Right atrium auricular region (tissue), 2 donors: ENCODE measurements at regions not wholly inside any gene's neighbourhood (a gene's known extent, or its start where the extent isn't known, plus 50 kb on each side); places are given as distances from the start of the nearest gene placed in this dataset.

Experiments used
- DNase-seq: peaks from one replicate; pipeline ENCODE4 v3.0.0-alpha.2; 2019; ENCODE audit warnings: low spot score
- H3K27ac ChIP-seq, 2 donors: fragments of 200-600 bp; sonication (generic); 1 replicate in 1 of 2; 2 replicates in 1 of 2; pipeline ENCODE4 v1.5.1; 2016 to 2019
- H3K27me3 ChIP-seq, 2 donors: fragments of 200-600 bp; sonication (generic); one replicate each; pipeline versions ENCODE4 v1.5.1 to v1.6.0; 2017 to 2019
- H3K36me3 ChIP-seq: fragments of 200-600 bp; sonication (generic); one replicate; pipeline ENCODE4 v1.5.1; 2016
- H3K4me1 ChIP-seq, 2 donors: fragments of 200-600 bp; sonication (generic); one replicate each; pipeline versions ENCODE4 v1.5.1 to v1.6.0; 2017 to 2019
- H3K4me3 ChIP-seq, 2 donors: fragments of 200-600 bp; sonication (generic); 1 replicate in 1 of 2; 2 replicates in 1 of 2; pipeline ENCODE4 v1.5.1; 2017 to 2019; ENCODE audit warnings: mild to moderate bottlenecking in 1 of 2, moderate library complexity in 1 of 2
- H3K9me3 ChIP-seq, 2 donors: fragments of 200-600 bp; sonication (generic); one replicate each; pipeline ENCODE4 v1.5.1; 2019
- CTCF ChIP-seq, 2 donors: fragments of 200-600 bp; sonication (generic); IDR thresholded peaks; one replicate each; pipeline ENCODE4 v1.5.1; 2019; ENCODE audit warnings: antibody characterized with exemption in 2 of 2

GRCh38 chr5:91910655-91911054 is 527.5 kb upstream of the ARRDC3 start:
- no peak for TF ChIP-seq CTCF (IDR thresholded peaks at IDR 0.05)
- Histone ChIP-seq H3K27me3 (no peaks in the 10 kb centered on the region), H3K9me3 (no peaks in the 10 kb centered on the region), H3K36me3 (no peaks in the 10 kb centered on the region), H3K27ac (no peak overlapping the region), H3K4me3 (no peak overlapping the region), H3K4me1 (no peaks in the 10 kb centered on the region)
- no peak for DNase-seq

GRCh38 chr5:91910247-91910646 is 527.1 kb upstream of the ARRDC3 start:
- Histone ChIP-seq H3K36me3 (no peaks in the 10 kb centered on the region), H3K4me3 (no peak overlapping the region), H3K27me3 (no peaks in the 10 kb centered on the region), H3K27ac (no peak overlapping the region), H3K4me1 (no peaks in the 10 kb centered on the region), H3K9me3 (no peaks in the 10 kb centered on the region)
- TF ChIP-seq CTCF (IDR thresholded peaks at IDR 0.05), result no peak
- no peak for DNase-seq

GRCh38 chr5:91906494-91906893 is 523.4 kb upstream of the ARRDC3 start:
- no peak for DNase-seq
- TF ChIP-seq CTCF (IDR thresholded peaks at IDR 0.05), result no peak
- Histone ChIP-seq H3K4me3 (no peak overlapping the region), H3K27me3 (no peaks in the 10 kb centered on the region), H3K9me3 (no peaks in the 10 kb centered on the region), H3K27ac (no peak overlapping the region), H3K36me3 (no peaks in the 10 kb centered on the region), H3K4me1 (no peaks in the 10 kb centered on the region)

- no peaks in the 10 kb centered on the region for H3K9me3 ChIP-seq
- H3K27ac ChIP-seq, result no peak overlapping the region
- no peak overlapping the region for H3K4me3 ChIP-seq
- no peaks in the 10 kb centered on the region for H3K4me1 ChIP-seq
- no peaks in the 10 kb centered on the region for H3K36me3 ChIP-seq
- no peaks in the 10 kb centered on the region for H3K27me3 ChIP-seq
- TF ChIP-seq CTCF (IDR thresholded peaks at IDR 0.05), result no peak
- no peak for DNase-seq
These were observed 522.9 kb upstream of the ARRDC3 start for GRCh38 chr5:91906027-91906426.

GRCh38 chr5:91898898-91899297 is 515.8 kb upstream of the ARRDC3 start:
- no peaks in the 10 kb centered on the region for H3K27me3 ChIP-seq
- TF ChIP-seq CTCF (IDR thresholded peaks at IDR 0.05), result no peak
- H3K4me1 ChIP-seq, result no peaks in the 10 kb centered on the region
- H3K36me3 ChIP-seq, result no peaks in the 10 kb centered on the region
- no peak overlapping the region for H3K27ac ChIP-seq
- H3K9me3 ChIP-seq, result no peaks in the 10 kb centered on the region
- no peak for DNase-seq
- H3K4me3 ChIP-seq, result no peak overlapping the region

GRCh38 chr5:91898019-91898418 is 514.9 kb upstream of the ARRDC3 start:
- Histone ChIP-seq H3K36me3 (no peaks in the 10 kb centered on the region), H3K27me3 (no peaks in the 10 kb centered on the region), H3K4me1 (no peaks in the 10 kb centered on the region), H3K27ac (no peak overlapping the region), H3K4me3 (no peak overlapping the region), H3K9me3 (no peaks in the 10 kb centered on the region)
- no peak for TF ChIP-seq CTCF (IDR thresholded peaks at IDR 0.05)
- DNase-seq, result no peak
